Neural crest cell (in vitro differentiated cells): ENCODE measurements at regions not wholly inside any gene's neighbourhood (a gene's known extent, or its start where the extent isn't known, plus 50 kb on each side); places are given as distances from the start of the nearest gene placed in this dataset.

Source experiments
- DNase-seq: peaks from one replicate; pipeline ENCODE4 v3.0.0; 2021; ENCODE audit warnings: low read depth, mixed read lengths, low spot score
- H3K27ac Mint-ChIP-seq: one replicate; pipeline ENCODE4 v1.8.0; 2021; ENCODE audit warnings: mild to moderate bottlenecking, mixed read lengths; ENCODE audit not compliant: unreplicated experiment
- H3K27me3 Mint-ChIP-seq: 2 replicates; pipeline ENCODE4 v1.8.0; 2021; ENCODE audit warnings: low read depth, mild to moderate bottlenecking, mixed read lengths
- H3K36me3 Mint-ChIP-seq: 2 replicates; pipeline ENCODE4 v1.8.0; 2021; ENCODE audit warnings: low read depth, mild to moderate bottlenecking, mixed read lengths
- H3K4me1 Mint-ChIP-seq: 2 replicates; pipeline ENCODE4 v1.8.0; 2021; ENCODE audit warnings: mixed read lengths
- H3K4me3 Mint-ChIP-seq: one replicate; pipeline ENCODE4 v1.8.0; 2021; ENCODE audit warnings: mild to moderate bottlenecking, mixed read lengths
- H3K9me3 Mint-ChIP-seq: 2 replicates; pipeline ENCODE4 v1.8.0; 2021; ENCODE audit warnings: mixed read lengths
- TF ChIP-seq, protein P1 (sequence below): fragments of 200-600 bp; sonication (generic); conservative IDR thresholded peaks from 2 replicates; pipeline ENCODE4 v1.5.0; 2021; ENCODE audit warnings: antibody characterized with exemption, mild to moderate bottlenecking

DNA sequence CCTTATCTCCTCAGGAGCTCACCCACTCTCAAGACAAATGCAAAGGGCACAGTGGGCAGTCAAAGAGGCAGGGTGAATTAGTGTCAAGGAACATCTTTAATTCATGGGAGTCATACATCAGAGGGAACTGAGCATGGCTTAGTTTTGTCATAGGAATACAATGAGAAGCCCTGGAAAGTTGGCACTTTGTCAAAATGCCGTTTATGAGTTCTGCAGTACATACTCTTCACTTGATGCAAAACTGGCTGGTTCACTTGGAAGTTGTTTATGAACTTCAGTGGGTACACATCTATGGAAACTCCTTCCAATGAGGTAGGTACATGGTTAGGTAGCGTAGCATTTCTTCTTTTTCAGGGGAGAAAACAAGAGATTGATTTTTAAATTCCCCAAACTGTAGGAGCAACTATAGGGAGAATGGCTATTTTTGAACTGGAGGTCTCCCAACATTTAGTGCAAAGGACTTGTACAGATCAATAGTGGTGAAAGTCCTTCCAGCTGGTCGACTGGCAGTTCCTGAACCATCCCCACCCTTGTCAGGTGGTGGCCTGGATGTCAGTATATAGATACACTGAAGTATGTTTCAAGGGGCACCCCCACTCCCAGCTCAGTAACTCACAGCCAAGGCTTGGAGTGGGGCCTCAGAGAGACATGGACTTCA is 580.5 kb downstream of the REEP3 start:
- H3K36me3 Mint-ChIP-seq: no peaks in the 10 kb centered on the region
- no peak overlapping the region for H3K27ac Mint-ChIP-seq
- H3K9me3 Mint-ChIP-seq: no peaks in the 10 kb centered on the region
- H3K4me1 Mint-ChIP-seq: no peaks in the 10 kb centered on the region
- TF ChIP-seq, protein P1, sequence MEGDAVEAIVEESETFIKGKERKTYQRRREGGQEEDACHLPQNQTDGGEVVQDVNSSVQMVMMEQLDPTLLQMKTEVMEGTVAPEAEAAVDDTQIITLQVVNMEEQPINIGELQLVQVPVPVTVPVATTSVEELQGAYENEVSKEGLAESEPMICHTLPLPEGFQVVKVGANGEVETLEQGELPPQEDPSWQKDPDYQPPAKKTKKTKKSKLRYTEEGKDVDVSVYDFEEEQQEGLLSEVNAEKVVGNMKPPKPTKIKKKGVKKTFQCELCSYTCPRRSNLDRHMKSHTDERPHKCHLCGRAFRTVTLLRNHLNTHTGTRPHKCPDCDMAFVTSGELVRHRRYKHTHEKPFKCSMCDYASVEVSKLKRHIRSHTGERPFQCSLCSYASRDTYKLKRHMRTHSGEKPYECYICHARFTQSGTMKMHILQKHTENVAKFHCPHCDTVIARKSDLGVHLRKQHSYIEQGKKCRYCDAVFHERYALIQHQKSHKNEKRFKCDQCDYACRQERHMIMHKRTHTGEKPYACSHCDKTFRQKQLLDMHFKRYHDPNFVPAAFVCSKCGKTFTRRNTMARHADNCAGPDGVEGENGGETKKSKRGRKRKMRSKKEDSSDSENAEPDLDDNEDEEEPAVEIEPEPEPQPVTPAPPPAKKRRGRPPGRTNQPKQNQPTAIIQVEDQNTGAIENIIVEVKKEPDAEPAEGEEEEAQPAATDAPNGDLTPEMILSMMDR: no peak
- H3K27me3 Mint-ChIP-seq: no peaks in the 10 kb centered on the region
- no peak overlapping the region for H3K4me3 Mint-ChIP-seq
- DNase-seq: no peak

DNA sequence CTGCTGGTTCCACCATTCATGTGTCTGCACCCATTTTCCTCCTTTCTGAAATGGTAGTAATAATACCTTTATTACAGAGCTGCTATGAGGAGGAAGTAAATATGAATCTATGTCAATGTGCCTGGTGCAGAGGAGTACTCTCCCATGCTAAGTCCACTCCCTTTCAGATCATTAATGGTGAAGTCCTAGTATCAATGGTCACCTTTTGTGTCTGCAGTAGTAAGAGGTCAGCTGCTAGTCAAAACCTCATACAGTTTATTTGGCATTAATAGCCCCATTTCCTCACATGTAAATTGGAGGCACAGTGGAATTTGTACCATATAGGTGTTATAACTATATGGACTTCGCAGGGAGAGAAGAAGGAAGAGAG is 581.0 kb downstream of the REEP3 start:
- no peaks in the 10 kb centered on the region for H3K27me3 Mint-ChIP-seq
- H3K36me3 Mint-ChIP-seq: no peaks in the 10 kb centered on the region
- no peak overlapping the region for H3K27ac Mint-ChIP-seq
- no peaks in the 10 kb centered on the region for H3K4me1 Mint-ChIP-seq
- H3K4me3 Mint-ChIP-seq: no peak overlapping the region
- TF ChIP-seq, protein P1: no peak
- H3K9me3 Mint-ChIP-seq: peaks cover 3% of the 10 kb centered on the region
- no peak for DNase-seq

DNA sequence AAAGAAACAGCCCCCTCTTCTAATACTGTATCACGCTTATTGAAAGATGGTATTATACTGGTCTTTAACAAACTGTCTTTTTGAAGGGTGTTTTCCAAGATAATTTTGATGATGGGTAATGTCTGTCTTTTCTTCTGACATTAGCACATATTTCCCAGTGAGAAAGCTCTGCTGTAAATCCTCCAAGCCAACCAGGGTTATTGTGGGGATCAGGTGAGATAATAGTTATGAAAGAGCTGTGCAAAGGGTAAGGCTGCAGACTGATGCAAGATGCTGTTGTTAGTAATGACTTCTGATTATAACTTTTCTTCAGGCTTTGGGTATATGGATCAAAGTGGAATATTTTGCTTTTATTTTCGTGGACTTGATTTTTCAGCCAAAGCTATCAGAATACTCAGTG is 581.7 kb downstream of the REEP3 start:
- no peak overlapping the region for H3K27ac Mint-ChIP-seq
- H3K36me3 Mint-ChIP-seq: no peaks in the 10 kb centered on the region

DNA sequence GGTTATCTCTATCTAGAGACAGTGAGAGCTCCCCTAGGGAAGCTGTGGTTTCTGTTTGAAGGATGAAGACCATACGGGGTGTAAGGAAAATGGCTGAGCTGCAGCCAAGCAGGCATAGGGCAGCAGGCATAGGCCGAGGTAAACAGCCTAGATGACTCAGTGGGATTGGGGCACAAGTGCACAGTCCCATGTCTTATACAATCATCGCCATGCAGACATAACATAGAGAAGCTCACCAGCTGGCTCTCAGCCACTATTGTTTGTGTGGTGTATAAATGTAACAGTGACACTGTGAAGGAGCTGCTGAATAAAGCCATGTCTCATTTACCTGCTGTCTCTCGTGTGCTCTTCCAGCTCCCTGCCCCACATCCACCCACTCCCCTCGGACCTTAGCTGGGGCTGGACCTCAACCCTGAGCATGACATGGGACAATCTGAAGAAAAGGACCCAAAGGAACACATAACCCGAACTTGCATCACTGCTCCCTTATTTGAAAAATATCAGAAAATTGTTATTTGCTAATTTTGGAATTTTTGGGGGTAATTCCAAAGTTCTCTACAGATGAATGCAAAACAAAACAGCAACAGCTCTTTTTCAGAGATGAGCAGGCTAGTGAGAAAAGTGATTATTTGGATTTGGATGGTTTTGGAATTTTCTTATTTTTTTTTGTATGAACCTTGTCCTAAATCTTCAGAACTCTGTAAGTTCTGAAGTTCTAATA is 582.7 kb downstream of the REEP3 start:
- Mint-ChIP-seq H3K9me3 (peaks cover 3% of the 10 kb centered on the region), H3K27ac (no peak overlapping the region)

More for the DNA sequence above, 581.7 kb downstream of the REEP3 start:
- no peaks in the 10 kb centered on the region for H3K4me1 Mint-ChIP-seq
- TF ChIP-seq, protein P1: no peak
- DNase-seq: no peak
- H3K9me3 Mint-ChIP-seq: peaks cover 3% of the 10 kb centered on the region
- no peak overlapping the region for H3K4me3 Mint-ChIP-seq
- no peaks in the 10 kb centered on the region for H3K27me3 Mint-ChIP-seq

GRCh38 chr10:64109926-64110495 is 588.8 kb downstream of the REEP3 start:
- Mint-ChIP-seq H3K9me3 (peaks cover 3% of the 10 kb centered on the region), H3K27me3 (no peaks in the 10 kb centered on the region), H3K27ac (no peak overlapping the region), H3K4me1 (no peaks in the 10 kb centered on the region), H3K36me3 (no peaks in the 10 kb centered on the region), H3K4me3 (no peak overlapping the region)
- TF ChIP-seq, protein P1: no peak
- DNase-seq: no peak

More for the DNA sequence above, 582.7 kb downstream of the REEP3 start:
- H3K27me3 Mint-ChIP-seq: no peaks in the 10 kb centered on the region
- no peaks in the 10 kb centered on the region for H3K4me1 Mint-ChIP-seq
- no peak for DNase-seq
- H3K36me3 Mint-ChIP-seq: no peaks in the 10 kb centered on the region
- H3K4me3 Mint-ChIP-seq: no peak overlapping the region
- TF ChIP-seq, protein P1: no peak
